Myocyte (in vitro differentiated cells): ENCODE measurements at regions not wholly inside any gene's neighbourhood (a gene's known extent, or its start where the extent isn't known, plus 50 kb on each side); places are given as distances from the start of the nearest gene placed in this dataset.
"Not testable (repeated sequence)": the region's sequence is repeated elsewhere in the genome, so short reads cannot be mapped to it uniquely, and the experiment has no call there.

Experiments used
- DNase-seq: peaks from one replicate; pipeline ENCODE4 v3.0.0-alpha.2; 2012; ENCODE audit warnings: low read depth

- no peak for DNase-seq
Measured at GRCh38 chr21:28144653-28145052, 848.0 kb downstream of the LTN1 start.

GRCh38 chr21:28144089-28144488, 848.6 kb downstream of the LTN1 start:
- DNase-seq = no peak

GRCh38 chr21:28142697-28143096, 850.0 kb downstream of the LTN1 start:
- peak; percentile 48 for DNase-seq

GRCh38 chr21:28138272-28138671, 854.4 kb downstream of the LTN1 start:
- DNase-seq = peak; percentile 29

GRCh38 chr21:28136656-28137255, 855.9 kb downstream of the LTN1 start:
- DNase-seq = no peak

- DNase-seq = no peak
Measured at GRCh38 chr21:28135646-28136045, 857.0 kb downstream of the LTN1 start.

- no peak for DNase-seq
Measured at GRCh38 chr21:28133116-28133515, 859.6 kb downstream of the LTN1 start.

GRCh38 chr21:28132713-28133112, 860.0 kb downstream of the LTN1 start:
- no peak for DNase-seq

GRCh38 chr21:28127175-28127785, 865.4 kb downstream of the LTN1 start:
- no peak for DNase-seq

GRCh38 chr21:28126521-28127174, 866.0 kb downstream of the LTN1 start:
- DNase-seq = no peak

- no peak for DNase-seq
Measured at GRCh38 chr21:28124541-28124940, 868.1 kb downstream of the LTN1 start.

- no peak for DNase-seq
Measured at GRCh38 chr21:28118570-28118969, 874.1 kb downstream of the LTN1 start.

- DNase-seq = not testable (repeated sequence)
Measured at GRCh38 chr21:28114986-28115385, 877.7 kb downstream of the LTN1 start.

- no peak for DNase-seq
Measured at GRCh38 chr21:28113718-28114117, 879.0 kb downstream of the LTN1 start.

- no peak for DNase-seq
Measured at GRCh38 chr21:28112511-28112910, 880.2 kb downstream of the LTN1 start.

- DNase-seq = peak; percentile 79
Measured at GRCh38 chr21:28111151-28111619, 881.5 kb downstream of the LTN1 start.

- DNase-seq = no peak
Measured at GRCh38 chr21:28110716-28111115, 882.0 kb downstream of the LTN1 start.

- no peak for DNase-seq
Measured at GRCh38 chr21:28110074-28110473, 882.6 kb downstream of the LTN1 start.

GRCh38 chr21:28106370-28106890, 886.2 kb downstream of the LTN1 start:
- DNase-seq = no peak

- DNase-seq = no peak
Measured at GRCh38 chr21:28104346-28104745, 888.3 kb downstream of the LTN1 start.

GRCh38 chr21:28100366-28100765, 892.3 kb downstream of the LTN1 start:
- DNase-seq = no peak

- DNase-seq = peak; percentile 91
Measured at GRCh38 chr21:28099001-28099705, 893.5 kb downstream of the LTN1 start.
